ENCODE measurements at regions not wholly inside any gene's neighbourhood (a gene's known extent, or its start where the extent isn't known, plus 50 kb on each side); places are given as distances from the start of the nearest gene placed in this dataset.

DNA sequence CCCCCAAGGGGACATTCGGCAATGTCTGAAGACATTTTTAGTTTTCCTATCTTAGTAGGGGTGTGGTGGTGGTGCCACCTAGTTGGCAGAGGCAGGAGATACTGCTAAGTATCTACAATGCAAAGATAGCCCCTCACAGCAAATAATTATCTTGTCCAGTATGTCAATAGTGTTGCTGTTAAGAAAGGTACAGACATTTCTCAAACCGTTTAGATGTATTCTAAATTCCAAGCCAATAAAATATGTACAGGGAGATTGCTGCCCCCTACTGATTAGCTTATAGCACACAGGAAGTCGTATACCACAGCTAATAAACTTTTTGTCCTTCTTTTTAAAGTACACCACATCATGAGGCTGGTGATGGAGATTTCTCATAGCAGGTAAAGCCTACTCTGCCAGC, 260.5 kb downstream of the TMA16 start:
- Histone ChIP-seq H4K20me1 (ENCODE audit: insufficient read depth) (no peaks in the 10 kb centered on the region), H3K4me3 (ENCODE audit: low read length) (no peak overlapping the region), H3K79me2 (replicated peaks; ENCODE audit: insufficient read depth, low read length) (no peaks in the 10 kb centered on the region), H3K9ac (ENCODE audit: low read length) (no peak overlapping the region), H3K27ac (ENCODE audit: low read length) (no peak overlapping the region), H3K4me2 (ENCODE audit: low read length) (no peak overlapping the region), H3F3A (ENCODE audit: insufficient read depth, low read length, poor library complexity, severe bottlenecking) (no peaks in the 10 kb centered on the region), H3K9me3 (ENCODE audit: low read length) (no peaks in the 10 kb centered on the region), H3K27me3 (ENCODE audit: insufficient read depth, low read depth, low read length) (no peaks in the 10 kb centered on the region), H2AFZ (ENCODE audit: low read depth, low read length) (no peak overlapping the region), H3K36me3 (ENCODE audit: insufficient read depth, low read length) (no peaks in the 10 kb centered on the region), H3K9me2 (ENCODE audit: insufficient read depth, low read length) (no peaks in the 10 kb centered on the region)
- no peak for TF ChIP-seq MXI1 (conservative IDR thresholded peaks at IDR 0.05; ENCODE audit: poor library complexity, severe bottlenecking)
- no peak for TF ChIP-seq REST (IDR thresholded peaks at IDR 0.05; ENCODE audit: borderline replicate concordance)
- no peak for TF ChIP-seq RAD21 (conservative IDR thresholded peaks at IDR 0.05)
- no peak for TF ChIP-seq EZH2 (IDR thresholded peaks at IDR 0.05; ENCODE audit: borderline replicate concordance, insufficient read depth, low read length, poor library complexity, severe bottlenecking)
- TF ChIP-seq POLR2AphosphoS5 (IDR thresholded peaks at IDR 0.05) = no peak
- TF ChIP-seq SMC3 (conservative IDR thresholded peaks at IDR 0.05; ENCODE audit: poor library complexity) = no peak
- TF ChIP-seq EP300 (conservative IDR thresholded peaks at IDR 0.05; ENCODE audit: poor library complexity, severe bottlenecking) = no peak

DNA sequence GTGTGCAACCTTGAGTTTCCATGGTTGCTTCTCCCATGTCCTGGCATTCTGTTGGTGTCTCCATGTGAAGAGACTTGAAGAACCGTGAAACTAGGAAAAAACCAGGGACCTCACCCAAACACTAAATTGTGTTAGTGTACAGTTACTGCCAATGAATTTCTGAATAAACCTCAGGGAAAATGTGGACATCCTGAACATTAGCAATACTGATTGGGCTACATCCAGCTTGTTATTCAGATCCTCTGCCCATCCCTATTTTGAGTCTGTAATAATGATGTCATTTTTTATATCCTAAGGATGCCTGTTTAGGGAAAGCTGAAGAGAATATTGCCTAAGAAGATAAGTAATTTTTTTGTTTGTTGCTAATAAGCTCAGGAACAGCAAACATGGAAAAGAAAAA, 262.7 kb downstream of the TMA16 start:
- TF ChIP-seq RAD21 (conservative IDR thresholded peaks at IDR 0.05) (no peak), TAF1 (IDR thresholded peaks at IDR 0.05; ENCODE audit: low read depth) (no peak), EP300 (conservative IDR thresholded peaks at IDR 0.05; ENCODE audit: poor library complexity, severe bottlenecking) (no peak), MXI1 (conservative IDR thresholded peaks at IDR 0.05; ENCODE audit: poor library complexity, severe bottlenecking) (no peak), SMC3 (conservative IDR thresholded peaks at IDR 0.05; ENCODE audit: poor library complexity) (no peak), POLR2AphosphoS5 (IDR thresholded peaks at IDR 0.05) (no peak), EZH2 (IDR thresholded peaks at IDR 0.05; ENCODE audit: borderline replicate concordance, insufficient read depth, low read length, poor library complexity, severe bottlenecking) (no peak), REST (IDR thresholded peaks at IDR 0.05; ENCODE audit: borderline replicate concordance) (no peak), CTCF (IDR thresholded peaks at IDR 0.05; ENCODE audit: poor library complexity, severe bottlenecking) (no peak)
- H3K27ac ChIP-seq (ENCODE audit: low read length) = no peak overlapping the region
- H3K4me2 ChIP-seq (ENCODE audit: low read length) = no peak overlapping the region
- H3F3A ChIP-seq (ENCODE audit: insufficient read depth, low read length, poor library complexity, severe bottlenecking) = no peaks in the 10 kb centered on the region
- no peak overlapping the region for H2AFZ ChIP-seq (ENCODE audit: low read depth, low read length)
- no peaks in the 10 kb centered on the region for H3K36me3 ChIP-seq (ENCODE audit: insufficient read depth, low read length)
- H3K4me3 ChIP-seq (ENCODE audit: low read length) = no peak overlapping the region
- H3K27me3 ChIP-seq (ENCODE audit: insufficient read depth, low read depth, low read length) = no peaks in the 10 kb centered on the region
- no peaks in the 10 kb centered on the region for H3K9me2 ChIP-seq (ENCODE audit: insufficient read depth, low read length)
- H4K20me1 ChIP-seq (ENCODE audit: insufficient read depth) = no peaks in the 10 kb centered on the region
- H3K9me3 ChIP-seq (ENCODE audit: low read length) = no peaks in the 10 kb centered on the region
- H3K9ac ChIP-seq (ENCODE audit: low read length) = no peak overlapping the region
- H3K79me2 ChIP-seq (replicated peaks; ENCODE audit: insufficient read depth, low read length) = no peaks in the 10 kb centered on the region
